GM12891 (cell line): ENCODE measurements at regions not wholly inside any gene's neighbourhood (a gene's known extent, or its start where the extent isn't known, plus 50 kb on each side); places are given as distances from the start of the nearest gene placed in this dataset.

ENCODE experiments used
- POLR2A ChIP-seq: IDR thresholded peaks from 2 replicates; pipeline ENCODE4 v1.6.1; 2011; ENCODE audit warnings: low read depth, low read length, control low read depth
- POLR2AphosphoS5 ChIP-seq: IDR thresholded peaks from 2 replicates; pipeline ENCODE4 v1.6.1; 2011; ENCODE audit warnings: low read depth, low read length, control low read depth

DNA sequence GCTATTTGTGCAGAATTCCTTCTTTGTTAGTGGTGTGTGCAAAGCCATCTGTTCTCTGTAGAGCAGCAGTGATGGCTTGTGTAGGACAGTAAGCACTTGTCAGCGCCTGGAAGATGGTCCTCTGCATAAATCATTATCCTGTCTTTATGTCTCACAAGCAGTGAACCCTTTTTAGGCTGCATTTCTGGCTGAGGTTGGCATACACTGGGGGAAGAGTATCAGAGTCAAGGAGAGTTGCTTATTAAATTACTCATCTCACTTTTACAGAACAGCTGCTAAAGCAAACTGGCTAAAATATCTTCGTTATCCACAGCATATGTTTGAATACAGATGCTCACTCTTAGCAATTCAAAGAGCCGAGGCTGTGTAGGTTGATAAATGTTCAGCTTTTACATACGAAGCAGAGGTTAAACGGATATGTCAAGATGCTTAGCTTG, 54.6 kb upstream of the NCAM2 start:
- no peak for TF ChIP-seq POLR2AphosphoS5
- no peak for TF ChIP-seq POLR2A
